G401 (cell line): ENCODE measurements at regions not wholly inside any gene's neighbourhood (a gene's known extent, or its start where the extent isn't known, plus 50 kb on each side); places are given as distances from the start of the nearest gene placed in this dataset.

Experiments used
- DNase-seq: peaks from one replicate; pipeline ENCODE4 v3.0.0-alpha.2; 2015; ENCODE audit warnings: low spot score
- in situ Hi-C: cut with HindIII; loops from 2 replicates; pipeline ENCODE4 v1.10.0; 2016; ENCODE audit warnings: low sequenced_read_pairs, mixed read lengths

DNA sequence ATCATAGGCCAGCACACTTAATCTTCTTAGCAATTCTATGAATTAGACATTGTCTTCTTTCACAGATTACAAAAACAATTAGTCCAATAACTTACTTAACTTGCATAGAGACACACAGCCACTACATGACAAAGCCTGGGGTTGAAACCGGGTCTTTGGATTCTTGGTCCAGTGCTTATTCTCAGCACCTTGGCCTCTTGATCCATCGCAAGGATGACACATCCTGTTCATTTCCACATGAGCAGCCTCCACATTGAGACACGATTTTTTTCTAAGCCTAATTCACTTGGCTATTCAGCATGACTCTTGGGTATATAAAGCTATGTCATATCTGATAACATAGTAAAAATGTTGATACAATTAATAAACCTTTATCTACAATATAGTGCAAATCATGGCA is 221.0 kb upstream of the FOXD3 start:
- in situ Hi-C loops: no loop called here
- no peak for DNase-seq

- in situ Hi-C loops: no loop called here
- no peak for DNase-seq
Observed at GRCh38 chr1:63103682-63104081, 218.7 kb upstream of the FOXD3 start.

DNA sequence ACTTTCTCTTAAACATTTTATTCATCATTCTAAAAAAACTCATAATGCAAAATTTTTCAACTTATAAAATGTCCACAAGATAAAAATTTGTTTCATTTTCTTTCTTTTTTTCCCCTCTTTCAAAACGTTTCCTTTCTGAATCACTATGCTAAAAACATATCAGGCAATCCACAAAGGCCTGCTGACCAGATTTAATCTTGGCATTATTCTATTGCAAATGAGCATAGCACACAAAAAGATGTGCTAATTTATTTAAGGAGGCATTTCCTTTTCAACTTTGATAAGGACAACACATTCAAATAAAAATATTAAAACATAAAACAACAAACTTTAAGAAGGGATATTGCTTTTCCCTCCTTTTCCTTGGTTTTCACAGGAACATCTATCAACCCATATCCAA is 215.3 kb upstream of the FOXD3 start:
- no peak for DNase-seq
- in situ Hi-C loops: no loop called here

DNA sequence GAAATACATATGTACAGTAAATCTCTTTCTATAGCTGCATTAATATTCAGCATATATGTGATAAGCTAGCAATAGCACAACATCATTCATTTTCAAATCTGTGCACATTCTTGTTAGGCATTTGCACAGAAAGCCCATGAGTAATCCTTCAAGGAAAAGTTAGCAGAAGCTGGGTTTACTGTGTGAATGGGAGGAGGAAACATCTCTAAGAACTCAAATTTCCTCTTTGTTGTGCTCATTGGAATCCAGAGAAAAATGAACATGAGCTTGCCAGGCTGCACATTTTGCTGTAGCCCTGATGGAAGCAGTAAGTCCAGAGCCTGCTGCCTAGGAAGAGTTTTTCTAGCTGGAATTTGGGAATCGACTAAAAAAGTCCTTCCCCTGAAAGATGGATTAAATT is 214.2 kb upstream of the FOXD3 start:
- DNase-seq: no peak
- in situ Hi-C loops: no loop called here

DNA sequence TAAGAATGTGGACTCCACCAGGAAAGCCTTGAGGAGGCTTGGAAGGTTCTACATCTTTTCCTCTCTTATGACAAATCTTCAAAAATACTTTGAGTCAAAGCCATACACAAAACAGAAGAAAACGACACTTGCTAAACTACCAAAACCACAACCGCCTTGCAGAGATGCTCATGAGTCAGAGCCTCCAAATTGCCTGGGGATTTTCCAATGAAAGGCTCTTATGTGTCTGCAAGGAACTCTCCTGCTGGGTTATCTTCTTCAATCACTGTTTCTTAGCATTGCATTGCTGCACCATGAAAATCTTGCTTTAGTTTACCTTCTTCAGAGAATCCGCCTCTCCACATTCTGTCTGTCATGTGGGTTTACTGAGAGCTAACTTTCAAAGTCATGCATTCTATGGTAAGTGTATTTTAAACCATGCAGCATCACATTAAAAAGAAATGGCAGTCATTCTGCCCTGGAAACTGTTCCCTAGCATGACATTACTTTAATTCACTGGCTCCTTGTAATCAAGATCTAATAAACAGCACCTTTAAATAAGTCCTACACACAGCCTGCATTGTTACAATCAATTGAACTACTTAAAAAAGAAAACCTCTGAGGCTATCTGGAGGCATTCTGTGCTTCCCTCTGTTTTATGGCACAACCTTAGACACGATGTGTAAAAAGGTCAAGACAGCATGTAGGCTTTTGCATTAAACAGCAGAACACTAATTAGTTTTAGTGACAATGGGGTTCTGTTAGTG is 210.0 kb upstream of the FOXD3 start:
- in situ Hi-C loops: no loop called here
- DNase-seq: no peak

DNA sequence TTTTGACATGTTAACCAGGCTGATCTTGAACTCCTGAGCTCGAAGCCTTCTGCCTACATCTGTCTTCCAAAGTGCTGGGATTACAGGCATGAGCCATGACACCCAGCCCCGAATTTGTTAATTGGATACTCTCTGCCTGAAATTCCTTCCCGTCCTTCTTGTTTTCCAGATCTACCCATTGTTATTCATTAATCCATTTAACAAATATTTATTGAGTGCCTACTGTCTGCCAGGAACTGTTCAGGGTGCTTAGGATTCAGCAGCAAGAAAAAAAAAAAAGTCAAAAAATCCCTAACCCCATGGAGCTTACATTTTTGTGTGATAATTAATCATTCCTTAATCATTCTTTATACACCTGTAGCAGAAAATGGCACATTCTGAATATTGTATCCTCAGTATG is 206.8 kb upstream of the FOXD3 start:
- no peak for DNase-seq

GRCh38 chr1:63116016-63116415 is 206.4 kb upstream of the FOXD3 start:
- no peak for DNase-seq
- in situ Hi-C loops: no loop called here

More for the DNA sequence above, 206.8 kb upstream of the FOXD3 start:
- in situ Hi-C loops: no loop called here

DNA sequence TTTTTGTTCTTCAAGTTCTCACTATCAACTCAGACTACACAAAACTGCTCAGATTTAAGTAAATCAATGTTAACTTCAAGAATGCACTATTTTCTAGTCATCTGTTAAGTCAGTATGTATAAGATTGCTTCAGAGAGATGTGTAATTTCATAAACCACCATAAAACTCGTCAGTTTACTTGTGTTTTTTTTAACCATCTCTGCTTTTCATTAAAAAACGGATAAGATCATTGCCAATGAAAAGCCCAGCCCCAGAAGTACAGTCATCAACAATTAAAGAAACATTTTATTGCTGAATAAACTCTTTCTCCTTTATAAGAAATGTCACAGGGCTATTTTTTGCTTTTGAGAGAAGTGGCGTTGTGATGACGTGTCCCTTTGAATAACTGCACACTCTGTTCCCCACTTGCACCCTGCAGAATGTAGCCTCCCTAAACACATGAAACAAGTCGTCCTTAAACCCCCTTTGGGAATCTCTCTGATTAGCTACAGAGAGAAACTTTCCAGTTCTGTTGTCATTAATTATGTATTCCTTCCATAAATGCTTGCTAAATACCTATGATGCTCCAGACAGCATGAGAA is 202.7 kb upstream of the FOXD3 start:
- no peak for DNase-seq
- in situ Hi-C loops: no loop called here

DNA sequence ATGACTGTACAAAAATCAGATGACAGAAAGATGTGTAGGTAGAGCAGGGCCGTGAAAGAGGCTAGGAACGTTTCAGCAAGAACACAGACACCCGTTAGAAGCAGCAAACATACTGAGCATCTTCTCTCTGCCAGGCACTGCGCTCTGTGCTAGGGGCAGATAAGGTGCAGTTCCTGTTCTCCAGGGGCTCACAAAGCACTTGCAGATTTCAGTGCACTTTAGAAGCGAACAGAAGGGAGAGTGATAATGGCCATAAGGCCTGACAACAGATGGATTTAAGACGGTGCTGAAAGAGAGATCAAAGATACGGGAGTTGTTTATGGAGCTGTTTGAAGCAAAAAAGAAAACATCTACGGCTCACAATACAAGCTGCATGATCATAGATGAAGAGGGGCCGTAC is 200.3 kb upstream of the FOXD3 start:
- DNase-seq: no peak
- in situ Hi-C loops: no loop called here

DNA sequence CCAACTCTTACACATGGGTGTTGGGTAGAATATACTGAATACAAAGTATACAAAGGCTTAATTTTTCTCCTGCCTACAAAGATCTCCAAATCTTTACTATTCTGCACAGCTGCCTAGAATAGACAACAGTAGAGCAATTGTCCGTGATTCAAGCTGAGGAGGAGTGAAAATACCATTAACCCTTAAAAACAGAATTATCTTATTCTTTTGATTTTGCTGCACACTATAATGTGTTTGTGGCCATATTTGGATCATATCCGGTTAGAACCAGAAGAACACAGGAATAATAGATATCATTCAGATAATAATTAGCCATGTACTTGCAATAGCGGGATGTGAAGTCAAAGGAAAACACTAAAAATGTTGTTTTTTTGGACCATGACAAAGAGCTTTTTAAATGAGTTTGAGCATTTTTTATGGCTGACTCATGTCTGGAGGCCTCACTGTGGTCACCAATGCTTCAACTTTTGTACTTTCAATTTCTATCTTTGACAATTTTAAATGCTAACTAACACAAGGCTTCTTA is 197.6 kb upstream of the FOXD3 start:
- DNase-seq: no peak

DNA sequence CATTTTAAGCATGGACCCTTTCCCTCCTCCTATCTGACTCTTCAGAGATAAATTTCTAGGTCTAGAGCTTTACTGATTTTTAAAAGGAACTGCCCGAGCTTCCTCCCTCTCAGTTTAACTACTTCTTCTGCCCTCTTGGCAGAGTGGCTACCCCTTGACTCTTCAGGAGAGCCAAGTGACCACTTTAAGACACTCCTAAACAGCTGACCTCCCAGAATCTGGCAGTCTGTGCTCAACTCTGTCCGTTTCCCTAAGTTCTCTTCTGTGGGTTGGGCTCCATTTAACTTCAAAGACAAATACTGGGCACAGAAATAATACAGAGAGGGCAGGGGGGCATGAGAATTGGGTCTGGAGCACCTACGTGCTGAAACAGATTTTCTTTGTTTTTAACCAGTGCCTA is 196.3 kb upstream of the FOXD3 start:
- no peak for DNase-seq
- in situ Hi-C loops: no loop called here

More for the DNA sequence above, 197.6 kb upstream of the FOXD3 start:
- in situ Hi-C loops: no loop called here

DNA sequence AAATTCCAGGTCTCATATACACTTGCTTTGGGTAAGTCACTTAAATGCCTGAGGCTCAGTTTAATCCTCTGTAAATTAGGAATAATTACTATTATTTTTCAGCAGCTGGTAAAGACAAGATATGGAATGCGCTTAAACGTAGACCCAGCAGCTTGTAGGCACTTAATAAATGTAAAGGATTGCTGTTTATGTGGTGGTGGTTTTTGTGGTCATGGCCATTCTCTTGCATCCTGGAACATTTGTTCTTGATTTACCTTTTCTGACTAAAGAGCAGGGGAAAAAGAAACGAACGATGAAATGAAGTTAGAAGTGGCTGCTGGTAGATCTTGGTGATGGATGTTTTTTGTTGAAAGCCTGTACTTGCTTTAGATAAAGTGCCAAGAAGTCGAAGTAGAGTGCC is 195.0 kb upstream of the FOXD3 start:
- no peak for DNase-seq
- in situ Hi-C loops: no loop called here

DNA sequence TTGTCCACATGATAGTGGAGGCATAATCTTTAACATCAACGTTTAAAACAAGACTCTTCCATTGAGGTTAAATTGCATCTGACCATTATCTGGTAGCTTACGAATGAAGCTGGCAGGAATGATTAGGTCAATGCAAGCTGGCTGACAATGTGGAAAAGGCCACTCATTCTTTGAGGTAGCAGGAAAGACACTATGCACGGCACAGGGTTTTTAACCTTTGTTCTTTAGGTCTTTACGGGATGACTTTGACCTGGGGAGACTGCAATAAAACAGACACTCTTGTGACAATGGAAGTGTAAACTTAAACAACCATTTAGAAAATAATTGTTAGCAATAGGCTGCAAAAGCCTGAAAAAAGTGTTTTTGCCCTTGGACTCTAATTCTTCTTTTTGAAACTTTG is 193.8 kb upstream of the FOXD3 start:
- DNase-seq: no peak
- in situ Hi-C loops: no loop called here

- in situ Hi-C loops: no loop called here
- DNase-seq: no peak
Observed at GRCh38 chr1:63129184-63129583, 193.2 kb upstream of the FOXD3 start.

DNA sequence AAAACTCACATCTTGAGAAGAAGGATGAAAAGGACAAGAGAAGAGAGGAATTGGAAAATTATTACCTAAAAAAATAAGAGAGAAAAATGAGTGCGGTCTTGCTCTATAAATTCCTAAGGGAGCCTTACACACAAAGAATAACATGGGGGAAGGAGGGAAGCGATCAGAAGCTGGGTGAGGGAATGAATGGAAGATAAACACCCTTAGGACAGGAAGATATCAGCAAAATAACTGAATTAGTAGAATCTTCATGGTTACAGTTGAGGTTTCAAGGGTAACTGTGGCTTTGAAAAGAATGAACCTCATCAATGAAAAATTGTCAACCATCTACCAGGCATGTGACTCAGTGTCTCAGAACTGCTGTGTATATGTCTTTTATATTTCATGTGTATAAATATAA is 192.5 kb upstream of the FOXD3 start:
- in situ Hi-C loops: no loop called here

DNA sequence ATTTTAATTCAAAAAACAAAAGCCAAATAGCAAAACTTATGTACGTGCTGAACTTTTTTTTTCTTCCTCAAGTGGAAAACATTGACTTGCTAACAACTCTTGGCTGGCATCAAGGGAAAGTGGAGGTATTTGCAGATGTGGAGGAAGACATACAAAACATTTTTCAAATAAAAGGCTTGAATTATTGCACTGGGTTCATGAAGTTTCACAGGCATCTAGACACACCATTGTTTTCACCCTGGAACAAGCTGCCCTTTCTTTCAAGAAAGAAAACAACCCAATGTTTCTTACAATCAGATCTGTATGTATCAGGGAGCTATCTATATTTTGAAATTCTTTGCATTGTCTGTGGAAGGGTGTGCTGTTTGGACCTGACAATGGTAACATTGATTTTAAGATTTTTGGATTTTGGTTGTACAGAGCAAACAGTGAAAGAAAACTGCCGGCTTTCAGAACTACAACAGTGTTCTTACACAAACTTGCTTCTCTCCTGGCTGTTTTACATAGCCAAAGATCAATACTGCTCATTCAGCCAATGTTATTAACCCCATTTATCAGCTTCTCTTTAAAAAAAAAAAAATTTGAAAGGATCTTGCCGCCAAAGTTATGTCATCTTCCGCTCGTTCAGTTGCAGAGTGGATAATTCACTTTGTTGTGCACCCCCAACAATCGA is 187.7 kb upstream of the FOXD3 start:
- no peak for DNase-seq
- in situ Hi-C loops: no loop called here

More for the DNA sequence above, 192.5 kb upstream of the FOXD3 start:
- no peak for DNase-seq

GRCh38 chr1:63135174-63135512 is 187.2 kb upstream of the FOXD3 start:
- no peak for DNase-seq
- in situ Hi-C loops: no loop called here

DNA sequence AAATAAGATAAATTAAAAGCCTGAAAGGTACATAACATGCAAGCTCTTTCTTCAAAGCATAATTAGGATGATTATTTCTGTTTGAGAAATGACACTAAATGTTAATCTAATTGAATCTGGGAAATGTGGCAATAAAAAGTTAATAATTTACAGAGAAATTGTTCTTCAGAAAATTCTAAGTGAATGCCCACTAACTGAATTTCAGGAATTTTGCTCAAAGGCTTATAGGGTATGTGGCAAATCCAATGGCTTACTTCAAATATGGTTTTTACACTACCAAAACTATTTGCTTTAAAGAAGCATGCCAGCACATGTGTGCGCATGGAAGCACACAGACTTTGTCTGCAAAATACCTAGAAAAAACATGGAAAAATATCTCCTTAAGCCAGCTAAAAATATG is 186.6 kb upstream of the FOXD3 start:
- no peak for DNase-seq
- in situ Hi-C loops: no loop called here

DNA sequence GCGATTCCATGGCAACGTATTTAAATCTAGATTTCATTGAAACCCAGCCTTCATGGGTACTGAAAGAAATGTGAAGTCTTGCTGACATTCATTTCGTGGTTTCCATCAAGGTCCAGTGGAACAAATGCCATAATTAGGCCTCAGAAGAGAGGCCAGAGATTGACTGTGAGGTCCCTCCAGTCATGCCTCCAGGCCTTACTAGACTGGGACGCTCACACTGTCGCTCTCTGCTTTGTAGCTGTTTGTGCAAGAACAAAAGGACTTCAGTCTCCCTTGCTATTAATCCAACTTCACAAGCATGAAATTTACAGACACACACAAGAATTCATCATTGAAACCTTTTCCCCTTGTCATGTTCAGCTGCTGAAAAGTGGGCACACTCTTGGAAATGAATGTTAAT is 180.4 kb upstream of the FOXD3 start:
- no peak for DNase-seq
- in situ Hi-C loops: no loop called here

GRCh38 chr1:63143482-63143881 is 178.9 kb upstream of the FOXD3 start:
- in situ Hi-C loops: no loop called here
- DNase-seq: no peak

GRCh38 chr1:63147783-63148182 is 174.6 kb upstream of the FOXD3 start:
- in situ Hi-C loops: no loop called here
- DNase-seq: no peak
